ENCODE measurements at regions not wholly inside any gene's neighbourhood (a gene's known extent, or its start where the extent isn't known, plus 50 kb on each side); places are given as distances from the start of the nearest gene placed in this dataset.

- Histone ChIP-seq H3K4me3 (no peak overlapping the region), H3K9me3 (ENCODE audit: low read depth) (no peaks in the 10 kb centered on the region), H3K4me1 (ENCODE audit: low read depth) (no peaks in the 10 kb centered on the region), H3K27me3 (no peaks in the 10 kb centered on the region), H3K36me3 (no peaks in the 10 kb centered on the region), H3K27ac (no peak overlapping the region)
- TF ChIP-seq, protein P1, sequence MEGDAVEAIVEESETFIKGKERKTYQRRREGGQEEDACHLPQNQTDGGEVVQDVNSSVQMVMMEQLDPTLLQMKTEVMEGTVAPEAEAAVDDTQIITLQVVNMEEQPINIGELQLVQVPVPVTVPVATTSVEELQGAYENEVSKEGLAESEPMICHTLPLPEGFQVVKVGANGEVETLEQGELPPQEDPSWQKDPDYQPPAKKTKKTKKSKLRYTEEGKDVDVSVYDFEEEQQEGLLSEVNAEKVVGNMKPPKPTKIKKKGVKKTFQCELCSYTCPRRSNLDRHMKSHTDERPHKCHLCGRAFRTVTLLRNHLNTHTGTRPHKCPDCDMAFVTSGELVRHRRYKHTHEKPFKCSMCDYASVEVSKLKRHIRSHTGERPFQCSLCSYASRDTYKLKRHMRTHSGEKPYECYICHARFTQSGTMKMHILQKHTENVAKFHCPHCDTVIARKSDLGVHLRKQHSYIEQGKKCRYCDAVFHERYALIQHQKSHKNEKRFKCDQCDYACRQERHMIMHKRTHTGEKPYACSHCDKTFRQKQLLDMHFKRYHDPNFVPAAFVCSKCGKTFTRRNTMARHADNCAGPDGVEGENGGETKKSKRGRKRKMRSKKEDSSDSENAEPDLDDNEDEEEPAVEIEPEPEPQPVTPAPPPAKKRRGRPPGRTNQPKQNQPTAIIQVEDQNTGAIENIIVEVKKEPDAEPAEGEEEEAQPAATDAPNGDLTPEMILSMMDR (IDR thresholded peaks at IDR 0.05; ENCODE audit: low read depth, low read length): no peak
- peak in 1 of 2 donors; percentile 53 for DNase-seq (ENCODE audit: low read depth in 1 of 2, low spot score in 1 of 2)
These were observed 261.4 kb upstream of the ISX start for GRCh38 chr22:34804604-34805003.

GRCh38 chr22:34805771-34806170 is 260.2 kb upstream of the ISX start:
- TF ChIP-seq, protein P1 (IDR thresholded peaks at IDR 0.05; ENCODE audit: low read depth, low read length): no peak

DNA sequence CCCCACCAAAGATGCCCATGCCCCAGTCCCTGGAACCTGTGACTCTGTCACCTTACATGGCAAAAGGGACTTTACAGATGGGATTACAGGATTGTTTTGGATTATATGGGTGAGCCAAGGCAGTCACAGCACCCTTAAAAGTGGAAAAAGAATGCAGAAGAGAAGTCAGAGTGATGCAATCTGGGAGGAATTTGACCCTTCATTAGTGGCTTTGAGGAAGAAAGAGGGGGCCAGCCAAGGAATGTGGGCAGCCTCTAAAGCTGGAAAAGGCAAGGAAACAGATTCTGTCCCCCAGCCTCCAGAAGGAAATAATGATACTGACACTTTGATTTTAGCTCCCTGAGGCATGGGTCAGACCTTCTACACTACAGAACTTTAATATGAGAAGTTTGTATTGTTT is 257.3 kb upstream of the ISX start:
- TF ChIP-seq, protein P1 (IDR thresholded peaks at IDR 0.05; ENCODE audit: low read depth, low read length): no peak
- no peak for DNase-seq (ENCODE audit: low read depth in 1 of 2, low spot score in 1 of 2)
- H3K36me3 ChIP-seq: no peaks in the 10 kb centered on the region
- H3K4me3 ChIP-seq: no peak overlapping the region
- H3K27ac ChIP-seq: no peak overlapping the region
- no peaks in the 10 kb centered on the region for H3K27me3 ChIP-seq
- no peaks in the 10 kb centered on the region for H3K4me1 ChIP-seq (ENCODE audit: low read depth)
- no peaks in the 10 kb centered on the region for H3K9me3 ChIP-seq (ENCODE audit: low read depth)

More at GRCh38 chr22:34805771-34806170, 260.2 kb upstream of the ISX start:
- H3K36me3 ChIP-seq: no peaks in the 10 kb centered on the region
- no peaks in the 10 kb centered on the region for H3K4me1 ChIP-seq (ENCODE audit: low read depth)
- no peak overlapping the region for H3K4me3 ChIP-seq
- H3K9me3 ChIP-seq (ENCODE audit: low read depth): no peaks in the 10 kb centered on the region
- H3K27ac ChIP-seq: no peak overlapping the region
- H3K27me3 ChIP-seq: no peaks in the 10 kb centered on the region
- DNase-seq (ENCODE audit: low read depth in 1 of 2, low spot score in 1 of 2): no peak

GRCh38 chr22:34812631-34813030 is 253.3 kb upstream of the ISX start:
- no peaks in the 10 kb centered on the region for H3K36me3 ChIP-seq
- H3K9me3 ChIP-seq (ENCODE audit: low read depth): no peaks in the 10 kb centered on the region
- no peaks in the 10 kb centered on the region for H3K4me1 ChIP-seq (ENCODE audit: low read depth)
- no peak overlapping the region for H3K4me3 ChIP-seq
- H3K27me3 ChIP-seq: no peaks in the 10 kb centered on the region
- TF ChIP-seq, protein P1 (IDR thresholded peaks at IDR 0.05; ENCODE audit: low read depth, low read length): no peak
- DNase-seq (ENCODE audit: low read depth in 1 of 2, low spot score in 1 of 2): no peak
- no peak overlapping the region for H3K27ac ChIP-seq

GRCh38 chr22:34814260-34815025 is 251.5 kb upstream of the ISX start:
- no peak for DNase-seq (ENCODE audit: low read depth in 1 of 2, low spot score in 1 of 2)
- H3K27me3 ChIP-seq: no peaks in the 10 kb centered on the region
- TF ChIP-seq, protein P1 (IDR thresholded peaks at IDR 0.05; ENCODE audit: low read depth, low read length): no peak
- no peak overlapping the region for H3K27ac ChIP-seq
- no peak overlapping the region for H3K4me3 ChIP-seq
- H3K36me3 ChIP-seq: no peaks in the 10 kb centered on the region
- no peaks in the 10 kb centered on the region for H3K9me3 ChIP-seq (ENCODE audit: low read depth)
- H3K4me1 ChIP-seq (ENCODE audit: low read depth): no peaks in the 10 kb centered on the region
